ENCODE measurements at regions not wholly inside any gene's neighbourhood (a gene's known extent, or its start where the extent isn't known, plus 50 kb on each side); places are given as distances from the start of the nearest gene placed in this dataset.
A peak's percentile ranks its signal among the peaks of the same experiment; 100 is the strongest.

DNA sequence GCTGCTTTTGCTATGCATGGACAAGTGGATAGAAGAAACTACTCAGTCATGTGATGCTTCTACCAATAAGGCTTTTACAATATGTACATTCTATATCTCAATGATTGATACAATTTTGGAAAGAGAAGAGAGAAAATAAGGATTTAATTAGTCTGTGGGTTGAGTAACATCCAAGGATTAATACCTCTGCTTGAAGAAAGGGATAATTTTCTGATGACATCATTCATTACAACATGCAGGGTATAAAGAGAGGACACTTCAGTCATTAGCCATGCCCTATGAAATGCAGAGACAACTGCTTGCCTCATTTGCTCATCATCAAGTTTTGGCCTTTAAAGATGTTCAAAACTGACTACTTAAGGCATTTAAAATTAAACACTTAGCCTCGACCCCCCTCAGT lies 237.3 kb downstream of the AHR start:
- intact Hi-C loops (cut with DNase I) = no loop called here
- DNase-seq = no peak

DNA sequence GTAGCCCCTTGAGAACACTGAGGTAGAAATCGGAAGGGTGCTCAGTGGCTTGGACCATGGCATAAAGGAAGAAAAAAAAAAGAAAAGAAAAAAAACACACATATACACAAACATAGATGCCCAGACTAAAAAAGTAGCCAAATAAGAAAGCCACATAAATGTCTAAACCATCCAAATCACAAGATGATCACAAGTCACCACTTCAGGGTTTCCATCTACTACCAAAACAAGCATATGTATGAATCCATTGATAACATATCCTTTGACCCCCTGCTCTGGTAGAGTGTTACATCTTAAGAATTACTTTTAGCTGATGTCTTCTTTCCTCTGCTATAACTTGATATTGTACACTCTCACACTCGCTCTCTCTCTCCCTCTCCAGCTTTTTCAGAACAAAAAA lies 245.9 kb downstream of the AHR start:
- intact Hi-C loops (cut with DNase I) = no loop called here
- ATAC-seq (ENCODE audit: poor library complexity) = no peak
- no peak for DNase-seq

More for the DNA sequence above, 237.3 kb downstream of the AHR start:
- no peak for ATAC-seq (ENCODE audit: poor library complexity)

DNA sequence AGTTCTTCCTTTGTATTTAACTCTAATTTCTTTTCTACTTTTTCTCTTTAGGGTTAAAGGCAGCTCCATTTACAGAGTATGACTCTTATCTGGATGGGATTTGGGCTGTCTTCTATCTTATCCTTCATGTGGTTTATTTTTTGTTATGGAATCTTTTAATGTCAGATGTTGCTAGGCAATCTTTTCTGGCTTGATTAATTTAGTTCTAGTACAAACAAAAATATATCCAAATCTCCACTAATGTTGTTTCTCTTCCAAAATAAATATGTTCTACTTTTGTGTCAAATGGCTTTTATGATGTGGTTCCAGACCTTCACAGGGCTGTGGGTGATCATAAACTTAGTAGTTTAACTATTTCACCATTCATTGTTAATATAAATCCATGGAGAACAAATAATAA lies 246.9 kb downstream of the AHR start:
- ATAC-seq (ENCODE audit: poor library complexity) (peak; percentile 55), DNase-seq (no peak)
- intact Hi-C loops (cut with DNase I) = no loop called here

DNA sequence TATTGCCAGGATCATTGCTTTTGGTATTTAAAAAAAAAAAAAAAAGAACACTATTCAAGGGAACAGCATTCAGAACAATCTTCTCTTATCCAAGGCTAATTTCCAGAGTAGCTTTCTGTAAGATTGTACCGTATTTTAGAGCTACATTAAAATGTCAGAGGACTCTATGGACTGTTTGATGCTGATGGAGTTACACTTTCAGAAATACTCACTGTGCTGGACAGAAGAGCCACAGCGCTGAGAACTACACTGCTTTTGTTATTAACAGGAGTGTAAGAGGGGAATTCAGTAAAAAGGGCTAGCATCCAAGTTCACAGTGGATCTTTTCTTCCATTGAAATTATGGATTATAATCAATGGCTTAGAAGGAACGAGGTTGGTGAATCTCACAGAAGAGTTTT lies 247.7 kb downstream of the AHR start:
- intact Hi-C loops (cut with DNase I) = no loop called here
- ATAC-seq (ENCODE audit: poor library complexity) (no peak), DNase-seq (no peak)

DNA sequence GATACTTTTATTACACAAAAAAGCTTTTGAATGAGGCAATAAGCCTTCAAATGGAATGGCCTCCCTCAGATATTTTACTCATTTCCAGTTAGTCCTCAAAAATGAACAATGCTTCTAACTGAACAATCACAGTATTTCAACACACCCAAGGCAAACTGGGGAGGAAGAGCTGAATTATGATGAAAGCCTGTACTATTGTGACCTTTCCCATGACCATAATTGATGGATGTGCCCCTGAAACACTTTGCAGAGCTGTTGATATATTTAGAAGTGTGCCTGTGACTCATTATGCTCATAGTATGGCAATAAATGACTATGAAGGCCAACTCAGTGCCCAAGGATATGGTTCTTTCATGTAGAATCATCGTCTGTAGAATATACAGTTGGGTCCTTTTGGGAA lies 248.1 kb downstream of the AHR start:
- DNase-seq (no peak), ATAC-seq (ENCODE audit: poor library complexity) (peak; percentile 59)
- intact Hi-C loops (cut with DNase I) = no loop called here

DNA sequence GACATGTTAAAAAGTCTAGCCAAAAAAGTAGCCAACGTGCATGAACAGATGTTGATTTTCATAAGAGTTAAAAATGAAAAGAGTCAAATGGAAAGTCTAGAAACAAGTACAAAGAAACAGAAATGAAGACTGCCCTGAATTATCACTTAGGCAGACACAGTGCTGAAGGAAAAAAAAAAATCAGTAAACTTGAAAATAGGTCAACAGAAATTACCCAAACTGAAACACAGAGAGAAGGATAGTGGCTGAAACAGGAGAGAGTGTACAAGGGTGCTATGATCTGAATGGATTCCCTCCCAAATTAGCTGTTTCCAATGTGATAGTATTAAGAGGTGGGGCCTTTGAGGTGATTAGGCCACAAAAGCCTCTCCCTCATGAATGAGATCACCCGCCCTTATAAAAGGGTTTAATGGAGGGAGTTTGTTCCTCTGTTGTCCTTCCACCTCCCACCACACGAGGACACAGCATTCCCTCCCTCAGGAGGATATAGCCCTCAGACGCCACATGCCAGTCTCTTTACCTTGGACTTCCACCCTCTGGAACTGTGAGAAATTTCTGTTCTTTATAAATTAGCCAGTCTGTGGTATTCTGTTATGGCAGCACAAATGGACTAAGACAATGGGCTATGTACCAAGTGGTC lies 249.7 kb downstream of the AHR start:
- DNase-seq (no peak), ATAC-seq (ENCODE audit: poor library complexity) (no peak)
- intact Hi-C loops (cut with DNase I) = no loop called here

DNA sequence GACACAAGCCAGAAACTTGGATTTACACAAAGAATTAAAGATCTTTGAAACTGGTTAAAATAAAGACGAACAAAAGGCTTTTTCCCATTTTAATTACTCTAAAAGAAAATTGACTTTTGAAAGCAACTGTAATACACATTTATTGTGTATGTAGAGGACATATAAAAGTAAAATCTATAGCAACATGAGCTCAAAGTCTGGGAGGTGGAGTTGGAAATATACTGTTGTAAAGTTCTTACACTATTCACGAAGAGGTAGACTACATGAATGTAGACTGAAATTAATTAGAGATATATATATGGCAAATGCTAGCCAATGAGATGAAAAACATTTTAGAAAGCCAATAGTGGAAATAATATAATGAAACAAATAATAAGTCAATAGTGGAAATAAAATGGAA lies 251.0 kb downstream of the AHR start:
- no peak for DNase-seq
- intact Hi-C loops (cut with DNase I) = no loop called here
- no peak for ATAC-seq (ENCODE audit: poor library complexity)

DNA sequence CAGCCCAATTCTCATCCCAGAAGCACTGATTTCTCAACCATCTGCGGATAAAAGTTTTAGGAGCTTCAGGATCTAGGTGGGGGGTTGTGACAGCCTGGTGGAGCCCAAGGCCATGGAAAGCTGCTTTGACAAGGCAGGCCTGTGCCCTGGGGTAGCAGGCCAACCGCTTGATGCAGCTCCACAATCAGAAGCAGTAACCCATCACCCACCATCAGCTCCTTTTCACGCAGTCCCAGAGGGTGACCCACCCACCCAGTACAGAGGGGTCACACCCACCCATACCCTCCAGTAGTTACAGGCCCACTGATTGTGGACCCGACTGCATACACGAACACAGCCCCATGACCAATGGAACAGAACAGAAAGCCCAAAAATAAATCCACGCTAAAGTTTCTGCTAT lies 253.9 kb downstream of the AHR start:
- intact Hi-C loops (cut with DNase I) = no loop called here
- no peak for DNase-seq
- ATAC-seq (ENCODE audit: poor library complexity) = no peak

DNA sequence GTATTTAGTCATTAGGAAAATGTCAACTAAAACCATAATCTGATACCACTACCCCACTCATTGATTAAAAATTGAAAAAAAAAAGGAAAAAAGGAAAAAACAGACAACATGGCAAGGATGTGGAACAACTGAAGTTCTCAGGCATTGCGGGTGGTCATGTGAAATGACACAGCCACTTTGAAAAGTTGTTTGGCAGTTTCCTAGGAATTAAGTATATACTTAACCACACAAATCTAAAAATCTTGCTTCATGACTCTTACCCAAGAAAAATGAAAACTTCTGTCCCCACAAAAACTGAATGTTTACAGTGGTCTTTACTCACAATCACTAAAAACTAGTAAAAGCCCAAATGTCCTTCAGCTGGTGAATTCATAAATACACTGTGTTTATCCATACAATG lies 254.5 kb downstream of the AHR start:
- intact Hi-C loops (cut with DNase I) = no loop called here
- ATAC-seq (ENCODE audit: poor library complexity) (no peak), DNase-seq (no peak)

DNA sequence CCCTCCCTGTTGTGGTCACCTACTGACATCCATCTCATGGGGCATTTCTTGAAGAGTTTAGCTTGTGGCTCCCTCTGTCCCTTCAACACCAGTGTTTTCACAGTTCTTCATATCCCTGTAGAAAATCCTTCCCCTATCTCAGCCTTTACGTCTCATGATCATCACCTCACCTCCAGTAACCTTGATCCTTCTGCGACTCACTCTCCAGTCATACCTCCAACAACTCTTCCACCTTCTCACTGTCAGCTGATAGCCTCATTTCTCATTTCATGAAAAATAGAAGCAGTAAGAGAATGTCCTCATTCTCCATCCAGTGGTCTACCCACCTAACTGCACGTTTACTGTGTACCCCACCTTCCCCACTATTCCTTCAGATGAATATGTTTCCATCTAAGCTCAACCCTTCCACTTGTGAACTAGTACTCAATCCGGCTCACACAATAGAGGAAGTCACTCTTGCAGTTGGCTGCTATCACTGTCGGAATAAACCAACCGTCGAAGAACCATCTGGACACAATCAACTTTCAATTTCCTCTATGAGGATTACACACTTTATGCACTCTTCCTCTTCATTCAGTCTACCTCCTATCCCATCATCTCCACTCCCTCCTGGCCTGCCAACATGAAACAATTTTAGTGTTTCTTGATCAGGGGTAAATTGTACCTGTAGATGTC lies 256.0 kb downstream of the AHR start:
- DNase-seq (no peak), ATAC-seq (ENCODE audit: poor library complexity) (no peak)
- intact Hi-C loops (cut with DNase I) = no loop called here

DNA sequence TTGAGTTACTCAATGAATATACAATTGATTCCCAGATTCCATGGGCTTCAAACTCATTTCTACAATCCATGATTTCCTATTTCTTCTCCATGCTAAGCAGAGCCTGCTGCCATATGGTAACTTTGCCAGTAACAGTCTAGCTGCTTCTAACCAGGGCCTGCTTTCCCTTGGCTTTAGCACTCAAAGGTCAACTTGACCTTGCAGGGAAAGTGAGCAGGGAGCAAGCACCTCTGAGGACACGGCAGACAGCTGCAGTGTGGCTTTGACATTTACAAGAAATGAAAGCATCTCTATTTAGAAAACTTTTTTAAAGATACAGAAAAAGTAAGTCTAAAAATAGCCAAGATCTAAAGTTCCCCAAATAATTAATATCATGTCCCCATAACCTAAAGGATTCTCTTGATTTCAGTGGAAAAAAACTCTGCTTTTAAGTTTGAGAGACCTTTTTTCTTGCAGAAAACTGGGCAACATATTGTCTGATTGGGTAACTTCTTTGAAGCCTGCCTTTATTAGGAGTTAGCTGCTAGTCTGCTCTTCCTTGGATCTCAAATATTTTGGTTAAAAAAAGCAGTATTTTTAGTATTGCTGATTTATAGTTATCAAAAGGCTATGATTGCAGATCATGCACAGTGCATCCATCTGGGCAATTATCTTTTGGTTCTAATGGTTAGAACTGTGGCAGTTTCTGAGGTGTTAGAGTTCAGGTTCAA lies 257.9 kb downstream of the AHR start:
- ATAC-seq (ENCODE audit: poor library complexity) (peak; percentile 92), DNase-seq (no peak)
- intact Hi-C loops (cut with DNase I) = no loop called here

DNA sequence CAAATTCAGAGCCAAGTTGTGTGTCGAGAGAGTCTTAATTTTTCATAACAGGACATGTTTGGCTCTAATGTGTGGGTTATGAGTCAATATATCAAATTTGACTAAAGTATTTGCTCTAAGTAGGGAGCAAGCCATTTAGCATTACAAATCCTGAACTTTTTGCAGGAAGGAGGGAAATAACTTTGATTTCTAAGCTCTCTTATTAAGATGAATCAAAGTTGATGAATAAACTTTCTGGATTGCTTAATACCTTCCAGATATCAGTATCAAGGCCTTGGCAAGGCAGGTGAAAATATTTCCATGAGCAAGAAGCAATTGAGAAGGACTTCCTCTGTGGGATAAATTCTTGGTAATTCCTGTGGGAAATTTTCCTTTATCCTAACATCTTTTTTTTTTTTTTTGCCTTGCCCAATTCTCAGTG lies 258.8 kb downstream of the AHR start:
- DNase-seq (no peak), ATAC-seq (ENCODE audit: poor library complexity) (peak; percentile 33)
- intact Hi-C loops (cut with DNase I) = no loop called here

DNA sequence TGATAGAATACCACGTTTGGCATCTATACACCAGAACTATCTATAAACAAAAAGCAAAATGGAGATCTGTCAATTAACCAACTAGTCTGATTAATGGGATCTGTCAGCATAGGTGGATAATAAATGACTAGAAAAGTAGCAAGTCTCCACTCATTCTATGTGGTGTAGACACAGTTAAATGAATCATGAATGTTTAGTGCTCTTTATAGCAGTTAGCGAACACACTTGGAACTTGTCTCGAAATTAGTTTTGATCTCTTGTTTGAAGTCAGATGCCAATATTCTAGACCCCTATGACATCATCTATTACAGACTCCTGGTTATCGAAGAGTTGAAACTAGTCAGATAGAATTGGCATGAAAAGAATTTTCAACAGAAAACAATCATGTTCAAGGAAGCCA lies 259.7 kb downstream of the AHR start:
- DNase-seq (no peak), ATAC-seq (ENCODE audit: poor library complexity) (no peak)
- intact Hi-C loops (cut with DNase I) = no loop called here

DNA sequence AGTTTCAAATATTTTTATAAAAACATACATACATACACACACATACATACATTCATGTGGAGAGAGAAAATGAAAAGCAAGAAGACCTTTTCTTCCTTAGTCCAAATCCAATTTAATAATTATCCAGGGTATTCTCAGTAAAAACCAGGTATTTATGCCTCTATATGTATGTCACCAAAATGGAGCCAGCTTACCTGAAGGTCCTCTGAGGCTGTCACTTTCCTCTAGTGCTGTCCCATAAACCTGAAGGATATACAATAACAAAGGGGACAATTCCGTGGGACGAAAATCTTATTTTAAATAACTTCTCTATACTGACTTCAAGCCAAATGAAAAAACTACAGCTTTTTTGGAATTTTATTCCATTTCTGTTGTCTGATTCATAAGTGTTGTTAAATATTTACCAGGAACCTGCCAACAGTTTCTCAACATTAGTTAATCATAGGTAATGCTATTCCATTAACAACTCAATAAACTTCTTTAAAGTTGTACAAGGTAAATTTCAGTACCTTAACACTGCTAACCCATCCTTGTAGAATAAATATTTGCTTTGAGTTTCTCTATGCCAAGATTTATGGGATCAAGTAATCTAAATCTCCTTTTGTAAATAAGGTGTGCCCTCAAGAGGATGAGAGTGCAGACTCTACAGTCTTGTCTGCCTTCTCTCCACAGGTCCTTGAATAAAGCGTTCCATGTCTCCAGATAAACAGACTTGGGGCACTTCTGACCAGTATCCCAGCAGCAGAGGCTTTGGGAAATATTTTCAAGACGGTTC lies 260.3 kb downstream of the AHR start:
- DNase-seq (no peak), ATAC-seq (ENCODE audit: poor library complexity) (no peak)
- intact Hi-C loops (cut with DNase I) = no loop called here

DNA sequence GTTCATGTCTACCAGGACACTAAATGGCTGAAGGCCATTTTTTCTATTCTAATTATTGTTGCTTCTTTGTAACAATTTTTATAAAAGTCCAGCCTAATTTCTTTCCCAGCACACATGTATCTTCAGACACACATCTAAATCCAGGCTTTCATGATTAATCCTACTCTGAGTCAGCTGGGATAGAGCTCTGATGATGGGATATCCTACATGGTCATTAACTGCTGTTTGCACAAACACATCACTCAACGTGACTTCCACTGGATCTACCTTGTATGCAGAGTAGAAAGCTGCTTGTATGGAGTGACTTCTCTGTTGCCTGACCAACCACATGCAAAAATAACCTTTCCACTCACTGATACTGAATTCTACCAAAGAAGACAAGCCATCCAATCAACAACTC lies 260.9 kb downstream of the AHR start:
- ATAC-seq (ENCODE audit: poor library complexity) (no peak), DNase-seq (no peak)
- intact Hi-C loops (cut with DNase I) = no loop called here

DNA sequence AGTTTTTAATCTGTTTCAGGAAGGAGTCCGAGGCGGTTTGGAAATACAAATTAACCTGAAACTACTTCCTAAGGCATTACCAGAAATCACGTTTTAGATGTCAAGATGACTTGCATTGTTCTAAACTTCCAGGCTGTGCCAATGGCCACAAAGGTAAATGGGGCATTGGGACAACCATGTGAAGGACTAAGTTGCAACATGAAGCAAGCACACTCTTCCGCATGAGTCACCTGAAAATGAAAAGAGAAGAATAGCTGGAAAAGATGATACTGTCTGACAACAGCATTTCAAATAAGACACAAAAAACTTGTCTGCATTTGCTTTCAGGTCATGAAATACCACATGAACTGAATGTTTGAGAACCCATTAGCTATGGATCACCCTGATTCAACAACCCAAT lies 262.1 kb downstream of the AHR start:
- intact Hi-C loops (cut with DNase I) = no loop called here
- DNase-seq (no peak), ATAC-seq (ENCODE audit: poor library complexity) (no peak)

DNA sequence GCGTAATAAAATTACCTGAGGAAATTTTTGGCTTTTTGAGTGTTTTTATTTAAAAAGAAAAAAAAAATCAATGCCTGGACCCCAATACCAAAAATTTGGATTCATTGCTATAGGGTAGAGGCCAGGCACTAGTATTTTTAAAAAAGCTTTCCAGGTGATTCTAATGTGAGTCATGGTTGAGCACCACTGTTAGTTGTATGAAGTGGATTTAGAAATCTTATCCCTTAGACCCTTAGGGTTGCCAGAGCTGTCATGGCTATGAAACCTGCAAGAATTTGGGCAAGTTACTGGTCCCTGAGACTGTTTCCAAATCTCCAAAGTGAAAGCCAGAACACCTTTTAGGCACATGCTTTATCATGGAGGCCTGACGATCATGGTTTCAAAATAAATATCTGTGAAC lies 262.5 kb downstream of the AHR start:
- ATAC-seq (ENCODE audit: poor library complexity) = no peak
- no peak for DNase-seq
- intact Hi-C loops (cut with DNase I) = no loop called here

DNA sequence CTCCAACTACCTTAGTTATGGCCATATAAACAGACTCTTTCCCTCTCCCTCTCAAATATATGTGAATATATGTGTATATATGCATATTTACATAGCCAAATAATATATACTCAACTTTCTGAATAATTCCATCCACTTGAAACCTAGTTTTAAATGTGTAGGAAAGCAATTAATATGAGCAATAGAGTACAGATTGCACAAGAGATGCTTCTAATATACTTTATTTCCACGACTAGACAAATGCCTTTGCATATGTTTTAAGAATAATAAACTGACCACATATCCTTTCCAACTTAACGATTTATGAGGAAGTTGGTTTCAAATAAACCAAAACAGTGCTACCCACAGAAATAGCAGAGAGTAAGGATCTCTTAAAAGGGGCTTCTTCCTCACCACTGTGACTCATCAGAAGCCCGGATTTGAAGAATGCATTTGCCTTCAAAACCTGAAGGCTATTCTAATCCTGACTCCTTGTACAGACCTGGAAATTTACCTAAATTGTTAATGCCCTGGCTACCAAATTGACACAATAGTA lies 266.3 kb downstream of the AHR start:
- intact Hi-C loops (cut with DNase I) = no loop called here
- DNase-seq (no peak), ATAC-seq (ENCODE audit: poor library complexity) (no peak)

DNA sequence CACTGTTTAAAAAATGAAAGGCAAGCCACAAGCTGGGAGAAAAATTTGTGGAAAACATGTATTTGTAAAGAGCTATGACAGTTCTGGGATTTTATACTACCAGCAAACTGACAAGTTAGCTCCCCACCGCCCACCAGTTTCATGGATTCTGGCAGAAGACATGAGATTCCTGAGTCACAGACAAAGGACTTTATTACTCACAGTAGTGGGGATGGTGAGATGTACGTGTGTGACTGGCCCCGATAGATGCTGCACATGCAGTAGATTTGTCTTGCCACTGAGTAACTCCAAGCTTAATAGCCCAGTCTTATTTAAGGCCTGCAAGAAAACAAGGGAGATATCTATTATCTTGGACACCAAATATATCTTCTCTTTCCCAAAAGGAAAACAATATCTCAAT lies 281.7 kb downstream of the AHR start:
- DNase-seq = no peak
- intact Hi-C loops (cut with DNase I) = no loop called here
- ATAC-seq (ENCODE audit: poor library complexity) = no peak
